ENCODE measurements at regions not wholly inside any gene's neighbourhood (a gene's known extent, or its start where the extent isn't known, plus 50 kb on each side); places are given as distances from the start of the nearest gene placed in this dataset.
"Not testable (repeated sequence)": the region's sequence is repeated elsewhere in the genome, so short reads cannot be mapped to it uniquely, and the experiment has no call there.

- DNase-seq: no peak
These were observed 273.6 kb upstream of the MDGA2 start for GRCh38 chr14:47949006-47949405.

- DNase-seq: no peak
These were observed 259.9 kb upstream of the MDGA2 start for GRCh38 chr14:47935332-47935731.

- DNase-seq: no peak
These were observed 253.9 kb upstream of the MDGA2 start for GRCh38 chr14:47929334-47929733.

- DNase-seq: no peak
These were observed 245.7 kb upstream of the MDGA2 start for GRCh38 chr14:47921133-47921532.

GRCh38 chr14:47919997-47920396, 244.6 kb upstream of the MDGA2 start:
- no peak for DNase-seq

GRCh38 chr14:47919334-47919846, 244.0 kb upstream of the MDGA2 start:
- no peak for DNase-seq

GRCh38 chr14:47917344-47917954, 242.0 kb upstream of the MDGA2 start:
- DNase-seq: no peak

- not testable (repeated sequence) for DNase-seq
These were observed 225.7 kb upstream of the MDGA2 start for GRCh38 chr14:47901141-47901540.

GRCh38 chr14:47899685-47900084, 224.3 kb upstream of the MDGA2 start:
- no peak for DNase-seq

GRCh38 chr14:47874350-47874749, 198.9 kb upstream of the MDGA2 start:
- no peak for DNase-seq

- DNase-seq: no peak
These were observed 197.2 kb upstream of the MDGA2 start for GRCh38 chr14:47872588-47872987.

GRCh38 chr14:47863441-47863840, 188.0 kb upstream of the MDGA2 start:
- no peak for DNase-seq

GRCh38 chr14:47857646-47858045, 182.2 kb upstream of the MDGA2 start:
- DNase-seq: no peak

- no peak for DNase-seq
These were observed 176.9 kb upstream of the MDGA2 start for GRCh38 chr14:47852278-47852677.

- DNase-seq: no peak
These were observed 170.6 kb upstream of the MDGA2 start for GRCh38 chr14:47846008-47846407.

GRCh38 chr14:47843236-47843635, 167.8 kb upstream of the MDGA2 start:
- DNase-seq: no peak

- no peak for DNase-seq
These were observed 157.6 kb upstream of the MDGA2 start for GRCh38 chr14:47833011-47833410.

- no peak for DNase-seq
These were observed 151.4 kb upstream of the MDGA2 start for GRCh38 chr14:47826809-47827208.

GRCh38 chr14:47822326-47822725, 146.9 kb upstream of the MDGA2 start:
- no peak for DNase-seq

- no peak for DNase-seq
These were observed 145.7 kb upstream of the MDGA2 start for GRCh38 chr14:47821135-47821534.

- no peak for DNase-seq
These were observed 115.1 kb upstream of the MDGA2 start for GRCh38 chr14:47790477-47790876.

GRCh38 chr14:47785058-47785457, 109.7 kb upstream of the MDGA2 start:
- no peak for DNase-seq

GRCh38 chr14:47778631-47779030, 103.2 kb upstream of the MDGA2 start:
- DNase-seq: no peak

- no peak for DNase-seq
These were observed 97.2 kb upstream of the MDGA2 start for GRCh38 chr14:47772652-47773051.

GRCh38 chr14:47763188-47763854, 87.9 kb upstream of the MDGA2 start:
- DNase-seq: no peak

Measured in stimulated activated CD8-positive, alpha-beta memory T cell treated with anti-CD3 and anti-CD28 coated beads, Interleukin-4, amount 100 ng/mL, for 48 hours (primary cell).